GM23338 (cell line): ENCODE measurements at regions not wholly inside any gene's neighbourhood (a gene's known extent, or its start where the extent isn't known, plus 50 kb on each side); places are given as distances from the start of the nearest gene placed in this dataset.

Experiments
- ATAC-seq: fragments of 200-7000 bp; cut with Tn5 transposase; 3 replicates; pipeline ENCODE4 v1.9.1; 2020
- DNase-seq: peaks from one replicate; pipeline ENCODE4 v3.0.0-alpha.2; 2015; ENCODE audit warnings: low spot score
- H2AFZ ChIP-seq: fragments of 200-600 bp; sonication (generic); 2 replicates; pipeline ENCODE4 v1.8.0; 2016; ENCODE audit warnings: antibody characterized with exemption, mild to moderate bottlenecking, moderate library complexity
- H3F3A ChIP-seq: fragments of 200-600 bp; sonication (generic); replicated peaks from 2 replicates; pipeline ENCODE4 v1.8.0; 2017; ENCODE audit warnings: antibody characterized with exemption, mixed run types, low read depth
- H3K27ac ChIP-seq: fragments of 200-600 bp; sonication (generic); 2 replicates; pipeline ENCODE4 v1.6.1; 2016; ENCODE audit warnings: low read depth
- H3K27me3 ChIP-seq: fragments of 200-600 bp; sonication (generic); 2 replicates; pipeline ENCODE4 v1.8.0; 2016; ENCODE audit warnings: mild to moderate bottlenecking, mixed run types, moderate library complexity; ENCODE audit not compliant: insufficient read depth
- H3K36me3 ChIP-seq: fragments of 200-600 bp; sonication (generic); 2 replicates; pipeline ENCODE4 v1.8.0; 2016; ENCODE audit warnings: mild to moderate bottlenecking; ENCODE audit not compliant: insufficient read depth
- H3K4me1 ChIP-seq: fragments of 200-600 bp; sonication (generic); 2 replicates; pipeline ENCODE4 v1.8.0; 2016; ENCODE audit warnings: mild to moderate bottlenecking, moderate library complexity; ENCODE audit not compliant: insufficient read depth
- H3K4me2 ChIP-seq: fragments of 200-600 bp; sonication (generic); 2 replicates; pipeline ENCODE4 v1.7.1; 2017; ENCODE audit warnings: mixed run types
- H3K4me3 ChIP-seq: fragments of 200-600 bp; sonication (generic); 2 replicates; pipeline ENCODE4 v1.6.1; 2016; ENCODE audit warnings: mixed run types
- H3K79me2 ChIP-seq: fragments of 200-600 bp; sonication (generic); replicated peaks from 2 replicates; pipeline ENCODE4 v1.8.0; 2017; ENCODE audit warnings: mild to moderate bottlenecking; ENCODE audit not compliant: insufficient read depth
- H3K9me2 ChIP-seq: fragments of 200-600 bp; sonication (generic); 2 replicates; pipeline ENCODE4 v1.8.0; 2017; ENCODE audit not compliant: insufficient read depth
- H4K20me1 ChIP-seq: fragments of 200-600 bp; sonication (generic); replicated peaks from 2 replicates; pipeline ENCODE4 v1.8.0; 2017; ENCODE audit warnings: mild to moderate bottlenecking; ENCODE audit not compliant: insufficient read depth
- H3K27ac Mint-ChIP-seq: 2 replicates; pipeline ENCODE4 v1.8.0; 2020; ENCODE audit warnings: inconsistent platforms, mild to moderate bottlenecking, moderate library complexity, mixed read lengths
- H3K27me3 Mint-ChIP-seq: 3 replicates; pipeline ENCODE4 v1.8.0; 2022; ENCODE audit warnings: low read depth, mild to moderate bottlenecking, moderate library complexity, mixed read lengths, inconsistent platforms; ENCODE audit not compliant: insufficient read depth, poor library complexity
- H3K36me3 Mint-ChIP-seq: 3 replicates; pipeline ENCODE4 v1.8.0; 2021; ENCODE audit warnings: low read depth, mild to moderate bottlenecking, inconsistent platforms, moderate library complexity, mixed read lengths
- H3K4me1 Mint-ChIP-seq: 3 replicates; pipeline ENCODE4 v1.8.0; 2020; ENCODE audit warnings: mild to moderate bottlenecking, inconsistent platforms, mixed read lengths
- H3K4me3 Mint-ChIP-seq: 3 replicates; pipeline ENCODE4 v1.8.0; 2021; ENCODE audit warnings: moderate library complexity, mild to moderate bottlenecking, inconsistent platforms, mixed read lengths
- H3K9me3 Mint-ChIP-seq: 3 replicates; pipeline ENCODE4 v1.8.0; 2020; ENCODE audit warnings: moderate library complexity, mild to moderate bottlenecking, inconsistent platforms, mixed read lengths
- CREB1 ChIP-seq: fragments of 250-450 bp; sonication (Bioruptor Pico); IDR thresholded peaks from 2 replicates; pipeline ENCODE4 v1.5.0; 2020; ENCODE audit warnings: low read depth, mild to moderate bottlenecking, moderate library complexity
- CTCF ChIP-seq, 2 experiments: fragments of 200-600 bp in 1 of 2; sonication (generic) in 1 of 2; conservative IDR thresholded peaks; 2 replicates each; pipeline versions ENCODE4 v1.5.1 to v1.6.1; 2016 to 2017; ENCODE audit warnings: antibody characterized with exemption in 2 of 2, low read depth in 2 of 2, mild to moderate bottlenecking in 2 of 2, moderate library complexity in 1 of 2
- ETS1 ChIP-seq: IDR thresholded peaks from 2 replicates; pipeline ENCODE4 v1.6.1; 2016; ENCODE audit warnings: antibody characterized with exemption
- EZH2 ChIP-seq: fragments of 200-600 bp; sonication (generic); IDR thresholded peaks from one replicate; pipeline ENCODE4 v1.8.0; 2017; ENCODE audit warnings: antibody characterized with exemption, mild to moderate bottlenecking, low read depth; ENCODE audit not compliant: unreplicated experiment
- EZH2phosphoT487 ChIP-seq: fragments of 200-600 bp; sonication (generic); IDR thresholded peaks from one replicate; pipeline ENCODE4 v1.8.1; 2018; ENCODE audit warnings: antibody characterized with exemption; ENCODE audit not compliant: unreplicated experiment
- JUNB ChIP-seq: IDR thresholded peaks from one replicate; pipeline ENCODE4 v1.6.1; 2016; ENCODE audit warnings: antibody characterized with exemption; ENCODE audit not compliant: unreplicated experiment
- NANOG ChIP-seq: IDR thresholded peaks from 2 replicates; pipeline ENCODE4 v1.6.1; 2016; ENCODE audit warnings: antibody characterized with exemption, borderline replicate concordance
- POLR2AphosphoS5 ChIP-seq: IDR thresholded peaks from 2 replicates; pipeline ENCODE4 v1.6.1; 2016; ENCODE audit warnings: antibody characterized with exemption, low read depth
- STAT1 ChIP-seq: IDR thresholded peaks from one replicate; pipeline ENCODE4 v1.6.1; 2016; ENCODE audit warnings: antibody characterized with exemption; ENCODE audit not compliant: unreplicated experiment
- ZNF114 ChIP-seq: fragments of 250-450 bp; sonication (Bioruptor Pico); IDR thresholded peaks from 2 replicates; pipeline ENCODE4 v1.5.0; 2020; ENCODE audit warnings: mild to moderate bottlenecking, moderate library complexity
- ZNF331 ChIP-seq: fragments of 250-450 bp; sonication (Bioruptor Pico); IDR thresholded peaks from 2 replicates; pipeline ENCODE4 v1.5.0; 2020; ENCODE audit warnings: low read depth, mild to moderate bottlenecking, moderate library complexity

GRCh38 chr10:83817797-83818196, 321.5 kb upstream of the GHITM start:
- Histone ChIP-seq H2AFZ (no peak overlapping the region), H4K20me1 (no peaks in the 10 kb centered on the region), H3K27ac (no peak overlapping the region), H3K27me3 (no peaks in the 10 kb centered on the region), H3F3A (no peaks in the 10 kb centered on the region), H3K79me2 (no peaks in the 10 kb centered on the region), H3K4me1 (peaks cover 13% of the 10 kb centered on the region), H3K36me3 (no peaks in the 10 kb centered on the region), H3K9me2 (no peaks in the 10 kb centered on the region), H3K4me2 (peak overlapping the region; percentile 20), H3K4me3 (no peak overlapping the region)
- H3K9me3 Mint-ChIP-seq: no peaks in the 10 kb centered on the region
- H3K27ac Mint-ChIP-seq: no peak overlapping the region
- peak; percentile 2 for DNase-seq
- peaks cover 21% of the 10 kb centered on the region for H3K4me1 Mint-ChIP-seq
- peaks cover 2% of the 10 kb centered on the region for H3K27me3 Mint-ChIP-seq
- H3K36me3 Mint-ChIP-seq: no peaks in the 10 kb centered on the region
- TF ChIP-seq EZH2phosphoT487: no peak
- no peak for TF ChIP-seq ZNF114 (CRISPR knock-in tag)
- no peak for TF ChIP-seq JUNB
- TF ChIP-seq CTCF (conservative IDR thresholded peaks at IDR 0.05; ENCODE audit: low read depth in 2 of 2): no peak
- no peak for TF ChIP-seq POLR2AphosphoS5
- TF ChIP-seq STAT1: no peak
- no peak for TF ChIP-seq ZNF331 (CRISPR knock-in tag)
- no peak overlapping the region for H3K4me3 Mint-ChIP-seq
- ATAC-seq: no peak; the same call in 2 of the 3 replicates

GRCh38 chr10:83819609-83820008, 319.7 kb upstream of the GHITM start:
- Histone ChIP-seq H3K4me3 (no peak overlapping the region), H3K4me2 (no peak overlapping the region), H3K27ac (no peak overlapping the region), H3F3A (no peaks in the 10 kb centered on the region), H3K9me2 (no peaks in the 10 kb centered on the region), H3K27me3 (no peaks in the 10 kb centered on the region), H3K4me1 (peaks cover 13% of the 10 kb centered on the region), H2AFZ (no peak overlapping the region), H3K79me2 (no peaks in the 10 kb centered on the region), H4K20me1 (no peaks in the 10 kb centered on the region), H3K36me3 (no peaks in the 10 kb centered on the region)
- TF ChIP-seq STAT1: no peak
- no peak for TF ChIP-seq EZH2phosphoT487
- no peak for TF ChIP-seq EZH2
- no peak for TF ChIP-seq ETS1
- TF ChIP-seq NANOG: no peak
- TF ChIP-seq POLR2AphosphoS5: no peak
- TF ChIP-seq ZNF114 (CRISPR knock-in tag): no peak
- TF ChIP-seq CREB1 (CRISPR knock-in tag): no peak
- no peak for TF ChIP-seq JUNB
- TF ChIP-seq ZNF331 (CRISPR knock-in tag): no peak
- peaks cover 2% of the 10 kb centered on the region for H3K27me3 Mint-ChIP-seq
- H3K4me3 Mint-ChIP-seq: no peak overlapping the region
- H3K27ac Mint-ChIP-seq: no peak overlapping the region
- DNase-seq: no peak
- H3K36me3 Mint-ChIP-seq: no peaks in the 10 kb centered on the region
- no peaks in the 10 kb centered on the region for H3K9me3 Mint-ChIP-seq
- H3K4me1 Mint-ChIP-seq: peaks cover 21% of the 10 kb centered on the region
- no peak for ATAC-seq
